ENCODE measurements at regions not wholly inside any gene's neighbourhood (a gene's known extent, or its start where the extent isn't known, plus 50 kb on each side); places are given as distances from the start of the nearest gene placed in this dataset.

GRCh38 chr2:155266583-155266982 lies 568.1 kb downstream of the KCNJ3 start:
- TF ChIP-seq CTCF (conservative IDR thresholded peaks at IDR 0.05; ENCODE audit: low read depth in 2 of 2) (peak; percentile 56 to 87), POLR2AphosphoS5 (IDR thresholded peaks at IDR 0.05; ENCODE audit: low read depth) (no peak), ETS1 (IDR thresholded peaks at IDR 0.05) (no peak), EZH2 (IDR thresholded peaks at IDR 0.05; ENCODE audit: low read depth, unreplicated experiment) (no peak), EZH2phosphoT487 (IDR thresholded peaks at IDR 0.05; ENCODE audit: unreplicated experiment) (no peak), CREB1 (CRISPR knock-in tag; IDR thresholded peaks at IDR 0.05; ENCODE audit: low read depth) (no peak), REST (IDR thresholded peaks at IDR 0.05; ENCODE audit: unreplicated experiment) (no peak), STAT1 (IDR thresholded peaks at IDR 0.05; ENCODE audit: unreplicated experiment) (no peak), JUNB (IDR thresholded peaks at IDR 0.05; ENCODE audit: unreplicated experiment) (no peak), NANOG (IDR thresholded peaks at IDR 0.05; ENCODE audit: borderline replicate concordance) (no peak)

Measured in GM23338 (cell line).